ENCODE measurements at regions not wholly inside any gene's neighbourhood (a gene's known extent, or its start where the extent isn't known, plus 50 kb on each side); places are given as distances from the start of the nearest gene placed in this dataset.

DNA sequence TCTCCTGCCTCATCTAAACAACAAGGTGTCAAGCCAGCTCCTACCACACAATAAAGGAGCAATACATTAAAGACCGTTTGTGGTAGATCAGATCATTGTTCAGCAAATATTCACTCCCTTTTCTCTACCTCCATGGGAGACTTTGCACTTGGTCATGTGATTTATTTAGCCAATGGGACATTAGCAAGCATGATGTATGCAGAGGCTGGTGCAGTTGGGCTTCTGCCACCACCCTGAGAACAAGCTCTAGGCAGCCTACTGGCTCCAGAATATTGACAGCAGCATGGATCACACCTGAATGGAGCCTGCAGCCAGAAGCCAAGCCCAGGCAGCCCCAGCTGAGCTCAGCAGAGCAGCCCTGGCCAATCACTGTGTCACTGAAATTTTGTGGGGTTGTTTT lies 99.4 kb upstream of the UBE2E2 start:
- TF ChIP-seq, protein P1, sequence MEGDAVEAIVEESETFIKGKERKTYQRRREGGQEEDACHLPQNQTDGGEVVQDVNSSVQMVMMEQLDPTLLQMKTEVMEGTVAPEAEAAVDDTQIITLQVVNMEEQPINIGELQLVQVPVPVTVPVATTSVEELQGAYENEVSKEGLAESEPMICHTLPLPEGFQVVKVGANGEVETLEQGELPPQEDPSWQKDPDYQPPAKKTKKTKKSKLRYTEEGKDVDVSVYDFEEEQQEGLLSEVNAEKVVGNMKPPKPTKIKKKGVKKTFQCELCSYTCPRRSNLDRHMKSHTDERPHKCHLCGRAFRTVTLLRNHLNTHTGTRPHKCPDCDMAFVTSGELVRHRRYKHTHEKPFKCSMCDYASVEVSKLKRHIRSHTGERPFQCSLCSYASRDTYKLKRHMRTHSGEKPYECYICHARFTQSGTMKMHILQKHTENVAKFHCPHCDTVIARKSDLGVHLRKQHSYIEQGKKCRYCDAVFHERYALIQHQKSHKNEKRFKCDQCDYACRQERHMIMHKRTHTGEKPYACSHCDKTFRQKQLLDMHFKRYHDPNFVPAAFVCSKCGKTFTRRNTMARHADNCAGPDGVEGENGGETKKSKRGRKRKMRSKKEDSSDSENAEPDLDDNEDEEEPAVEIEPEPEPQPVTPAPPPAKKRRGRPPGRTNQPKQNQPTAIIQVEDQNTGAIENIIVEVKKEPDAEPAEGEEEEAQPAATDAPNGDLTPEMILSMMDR (IDR thresholded peaks at IDR 0.05), result no peak
- no peak for TF ChIP-seq ZFX (IDR thresholded peaks at IDR 0.05; ENCODE audit: borderline replicate concordance)

Measured in 22Rv1 (cell line).